SK-N-SH treated with all-trans-retinoic acid at 6 μM for 48 hours (cell line): ENCODE measurements at regions not wholly inside any gene's neighbourhood (a gene's known extent, or its start where the extent isn't known, plus 50 kb on each side); places are given as distances from the start of the nearest gene placed in this dataset.

ENCODE experiments used
- ARNTL ChIP-seq: fragments of 450-650 bp; formaldehyde crosslinking; IDR thresholded peaks from 2 replicates; pipeline ENCODE4 v1.5.0; 2020; ENCODE audit warnings: low read depth, mild to moderate bottlenecking, moderate library complexity, borderline replicate concordance
- ESRRG ChIP-seq: fragments of 250-450 bp; sonication (Bioruptor Pico); IDR thresholded peaks from 2 replicates; pipeline ENCODE4 v1.6.1; 2021; ENCODE audit warnings: mild to moderate bottlenecking
- ISL1 ChIP-seq: fragments of 250-450 bp; sonication (Bioruptor Pico); IDR thresholded peaks from 2 replicates; pipeline ENCODE4 v2.1.2; 2022; ENCODE audit warnings: mild to moderate bottlenecking, moderate library complexity
- PATZ1 ChIP-seq: fragments of 250-450 bp; sonication (Bioruptor Pico); IDR thresholded peaks from 2 replicates; pipeline ENCODE4 v1.8.0; 2020; ENCODE audit warnings: mild to moderate bottlenecking, moderate library complexity, borderline replicate concordance
- RARB ChIP-seq: fragments of 250-450 bp; sonication (Bioruptor Pico); IDR thresholded peaks from 2 replicates; pipeline ENCODE4 v1.8.0; 2021; ENCODE audit warnings: mild to moderate bottlenecking, moderate library complexity
- ZFP30 ChIP-seq: fragments of 450-650 bp; formaldehyde crosslinking; IDR thresholded peaks from 2 replicates; pipeline ENCODE4 v1.5.0; 2022; ENCODE audit warnings: mild to moderate bottlenecking, moderate library complexity
- TF ChIP-seq, protein P1 (sequence below): fragments of 250-450 bp; sonication (Bioruptor Pico); IDR thresholded peaks from 2 replicates; pipeline ENCODE4 v1.5.0; 2020; ENCODE audit warnings: mild to moderate bottlenecking, moderate library complexity
- TF ChIP-seq, protein P2 (sequence below): fragments of 250-450 bp; sonication (Bioruptor Pico); IDR thresholded peaks from 2 replicates; pipeline ENCODE4 v1.8.0; 2021; ENCODE audit warnings: low read depth, mild to moderate bottlenecking, moderate library complexity, borderline replicate concordance

DNA sequence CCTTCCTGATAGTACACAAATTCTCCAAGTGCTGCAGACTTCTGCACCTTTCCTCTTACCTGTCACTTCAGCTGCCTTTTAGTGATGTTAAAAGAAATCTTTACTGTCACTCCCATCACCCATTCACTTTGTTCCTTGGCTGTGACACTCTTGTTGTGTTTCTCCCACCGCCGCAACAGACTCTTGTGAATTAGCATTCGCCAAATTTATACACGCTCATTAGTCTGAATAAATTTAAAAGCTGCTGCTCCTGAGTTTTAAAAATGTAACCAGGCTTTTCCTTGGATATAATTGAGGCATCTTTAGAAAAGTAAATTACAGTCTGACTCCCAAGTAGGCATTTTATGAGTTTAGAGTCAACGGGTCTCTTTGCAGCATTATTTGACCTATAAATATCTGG is 1197.9 kb downstream of the BCL11B start:
- TF ChIP-seq, protein P1, sequence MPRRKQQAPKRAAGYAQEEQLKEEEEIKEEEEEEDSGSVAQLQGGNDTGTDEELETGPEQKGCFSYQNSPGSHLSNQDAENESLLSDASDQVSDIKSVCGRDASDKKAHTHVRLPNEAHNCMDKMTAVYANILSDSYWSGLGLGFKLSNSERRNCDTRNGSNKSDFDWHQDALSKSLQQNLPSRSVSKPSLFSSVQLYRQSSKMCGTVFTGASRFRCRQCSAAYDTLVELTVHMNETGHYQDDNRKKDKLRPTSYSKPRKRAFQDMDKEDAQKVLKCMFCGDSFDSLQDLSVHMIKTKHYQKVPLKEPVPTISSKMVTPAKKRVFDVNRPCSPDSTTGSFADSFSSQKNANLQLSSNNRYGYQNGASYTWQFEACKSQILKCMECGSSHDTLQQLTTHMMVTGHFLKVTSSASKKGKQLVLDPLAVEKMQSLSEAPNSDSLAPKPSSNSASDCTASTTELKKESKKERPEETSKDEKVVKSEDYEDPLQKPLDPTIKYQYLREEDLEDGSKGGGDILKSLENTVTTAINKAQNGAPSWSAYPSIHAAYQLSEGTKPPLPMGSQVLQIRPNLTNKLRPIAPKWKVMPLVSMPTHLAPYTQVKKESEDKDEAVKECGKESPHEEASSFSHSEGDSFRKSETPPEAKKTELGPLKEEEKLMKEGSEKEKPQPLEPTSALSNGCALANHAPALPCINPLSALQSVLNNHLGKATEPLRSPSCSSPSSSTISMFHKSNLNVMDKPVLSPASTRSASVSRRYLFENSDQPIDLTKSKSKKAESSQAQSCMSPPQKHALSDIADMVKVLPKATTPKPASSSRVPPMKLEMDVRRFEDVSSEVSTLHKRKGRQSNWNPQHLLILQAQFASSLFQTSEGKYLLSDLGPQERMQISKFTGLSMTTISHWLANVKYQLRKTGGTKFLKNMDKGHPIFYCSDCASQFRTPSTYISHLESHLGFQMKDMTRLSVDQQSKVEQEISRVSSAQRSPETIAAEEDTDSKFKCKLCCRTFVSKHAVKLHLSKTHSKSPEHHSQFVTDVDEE, result no peak
- TF ChIP-seq ARNTL (no peak), ISL1 (no peak), RARB (CRISPR knock-in tag) (no peak), PATZ1 (no peak), ZFP30 (CRISPR knock-in tag) (no peak), ESRRG (CRISPR knock-in tag) (no peak)
- TF ChIP-seq, protein P2, sequence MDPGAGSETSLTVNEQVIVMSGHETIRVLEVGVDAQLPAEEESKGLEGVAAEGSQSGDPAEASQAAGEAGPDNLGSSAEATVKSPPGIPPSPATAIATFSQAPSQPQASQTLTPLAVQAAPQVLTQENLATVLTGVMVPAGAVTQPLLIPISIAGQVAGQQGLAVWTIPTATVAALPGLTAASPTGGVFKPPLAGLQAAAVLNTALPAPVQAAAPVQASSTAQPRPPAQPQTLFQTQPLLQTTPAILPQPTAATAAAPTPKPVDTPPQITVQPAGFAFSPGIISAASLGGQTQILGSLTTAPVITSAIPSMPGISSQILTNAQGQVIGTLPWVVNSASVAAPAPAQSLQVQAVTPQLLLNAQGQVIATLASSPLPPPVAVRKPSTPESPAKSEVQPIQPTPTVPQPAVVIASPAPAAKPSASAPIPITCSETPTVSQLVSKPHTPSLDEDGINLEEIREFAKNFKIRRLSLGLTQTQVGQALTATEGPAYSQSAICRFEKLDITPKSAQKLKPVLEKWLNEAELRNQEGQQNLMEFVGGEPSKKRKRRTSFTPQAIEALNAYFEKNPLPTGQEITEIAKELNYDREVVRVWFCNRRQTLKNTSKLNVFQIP (CRISPR knock-in tag), result no peak
